Uterus (tissue), 2 donors: ENCODE measurements at regions not wholly inside any gene's neighbourhood (a gene's known extent, or its start where the extent isn't known, plus 50 kb on each side); places are given as distances from the start of the nearest gene placed in this dataset.

Experiments used
- POLR2A ChIP-seq, 2 donors: fragments of 450-650 bp; IDR thresholded peaks; one replicate each; pipeline ENCODE4 v1.6.1; 2016; ENCODE audit warnings: antibody characterized with exemption in 2 of 2, mild to moderate bottlenecking in 1 of 2, moderate library complexity in 1 of 2
- TF ChIP-seq, protein P1 (sequence below), 4 experiments: fragments of 200-600 bp in 2 of 4; fragments of 450-650 bp in 2 of 4; sonication (generic) in 2 of 4; IDR thresholded peaks; one replicate each; pipeline ENCODE4 v1.5.1; 2016 to 2019; ENCODE audit warnings: antibody characterized with exemption in 4 of 4, mild to moderate bottlenecking in 2 of 4, moderate library complexity in 1 of 4

- TF ChIP-seq, protein P1, sequence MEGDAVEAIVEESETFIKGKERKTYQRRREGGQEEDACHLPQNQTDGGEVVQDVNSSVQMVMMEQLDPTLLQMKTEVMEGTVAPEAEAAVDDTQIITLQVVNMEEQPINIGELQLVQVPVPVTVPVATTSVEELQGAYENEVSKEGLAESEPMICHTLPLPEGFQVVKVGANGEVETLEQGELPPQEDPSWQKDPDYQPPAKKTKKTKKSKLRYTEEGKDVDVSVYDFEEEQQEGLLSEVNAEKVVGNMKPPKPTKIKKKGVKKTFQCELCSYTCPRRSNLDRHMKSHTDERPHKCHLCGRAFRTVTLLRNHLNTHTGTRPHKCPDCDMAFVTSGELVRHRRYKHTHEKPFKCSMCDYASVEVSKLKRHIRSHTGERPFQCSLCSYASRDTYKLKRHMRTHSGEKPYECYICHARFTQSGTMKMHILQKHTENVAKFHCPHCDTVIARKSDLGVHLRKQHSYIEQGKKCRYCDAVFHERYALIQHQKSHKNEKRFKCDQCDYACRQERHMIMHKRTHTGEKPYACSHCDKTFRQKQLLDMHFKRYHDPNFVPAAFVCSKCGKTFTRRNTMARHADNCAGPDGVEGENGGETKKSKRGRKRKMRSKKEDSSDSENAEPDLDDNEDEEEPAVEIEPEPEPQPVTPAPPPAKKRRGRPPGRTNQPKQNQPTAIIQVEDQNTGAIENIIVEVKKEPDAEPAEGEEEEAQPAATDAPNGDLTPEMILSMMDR (IDR thresholded peaks at IDR 0.05), result no peak
- TF ChIP-seq POLR2A (IDR thresholded peaks at IDR 0.05), result no peak
Observed at GRCh38 chr3:64909011-64909410, 221.2 kb upstream of the ADAMTS9 start.
